ENCODE measurements at regions not wholly inside any gene's neighbourhood (a gene's known extent, or its start where the extent isn't known, plus 50 kb on each side); places are given as distances from the start of the nearest gene placed in this dataset.

GRCh38 chr16:73280388-73280787, 232.5 kb upstream of the ZFHX3 start:
- TF ChIP-seq, protein P1, sequence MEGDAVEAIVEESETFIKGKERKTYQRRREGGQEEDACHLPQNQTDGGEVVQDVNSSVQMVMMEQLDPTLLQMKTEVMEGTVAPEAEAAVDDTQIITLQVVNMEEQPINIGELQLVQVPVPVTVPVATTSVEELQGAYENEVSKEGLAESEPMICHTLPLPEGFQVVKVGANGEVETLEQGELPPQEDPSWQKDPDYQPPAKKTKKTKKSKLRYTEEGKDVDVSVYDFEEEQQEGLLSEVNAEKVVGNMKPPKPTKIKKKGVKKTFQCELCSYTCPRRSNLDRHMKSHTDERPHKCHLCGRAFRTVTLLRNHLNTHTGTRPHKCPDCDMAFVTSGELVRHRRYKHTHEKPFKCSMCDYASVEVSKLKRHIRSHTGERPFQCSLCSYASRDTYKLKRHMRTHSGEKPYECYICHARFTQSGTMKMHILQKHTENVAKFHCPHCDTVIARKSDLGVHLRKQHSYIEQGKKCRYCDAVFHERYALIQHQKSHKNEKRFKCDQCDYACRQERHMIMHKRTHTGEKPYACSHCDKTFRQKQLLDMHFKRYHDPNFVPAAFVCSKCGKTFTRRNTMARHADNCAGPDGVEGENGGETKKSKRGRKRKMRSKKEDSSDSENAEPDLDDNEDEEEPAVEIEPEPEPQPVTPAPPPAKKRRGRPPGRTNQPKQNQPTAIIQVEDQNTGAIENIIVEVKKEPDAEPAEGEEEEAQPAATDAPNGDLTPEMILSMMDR (IDR thresholded peaks at IDR 0.05 in 2 of 3, conservative IDR thresholded peaks at IDR 0.05 in 1 of 3; ENCODE audit: borderline replicate concordance in 1 of 3, insufficient read depth in 1 of 3, low read depth in 2 of 3, low read length in 2 of 3): no peak
- no peak for TF ChIP-seq ZNF274 (IDR thresholded peaks at IDR 0.05; ENCODE audit: low read depth, low read length)
- no peak for TF ChIP-seq RAD21 (IDR thresholded peaks at IDR 0.05; ENCODE audit: low read depth)
